GM21381 (cell line): ENCODE measurements at regions not wholly inside any gene's neighbourhood (a gene's known extent, or its start where the extent isn't known, plus 50 kb on each side); places are given as distances from the start of the nearest gene placed in this dataset.
"Not testable (repeated sequence)": the region's sequence is repeated elsewhere in the genome, so short reads cannot be mapped to it uniquely, and the experiment has no call there.

ENCODE experiments used
- ATAC-seq: cut with Tn5 transposase; IDR thresholded peaks from one replicate; pipeline ENCODE4 v1.9.1; 2021; ENCODE audit warnings: mild to moderate bottlenecking, moderate library complexity; ENCODE audit not compliant: unreplicated experiment

DNA sequence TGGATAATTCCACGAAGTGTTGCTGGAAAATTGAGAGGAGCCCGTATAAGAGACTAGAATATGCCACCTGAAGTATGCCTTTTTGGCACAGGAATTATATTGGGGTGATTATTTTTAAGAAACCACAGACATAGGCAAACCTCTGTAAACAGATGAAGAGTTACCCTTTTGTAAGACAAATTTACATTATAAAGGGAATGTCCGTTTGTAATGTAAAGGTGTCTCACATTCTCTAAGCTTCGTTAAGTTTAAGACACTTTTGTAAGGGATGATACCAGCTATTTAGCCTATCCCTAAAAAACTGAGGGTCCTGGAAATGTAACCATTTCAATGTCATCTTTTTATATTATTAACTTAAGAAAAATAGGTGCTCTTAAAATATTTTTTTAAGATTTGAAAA is 432.8 kb upstream of the SYT4 start:
- no peak for ATAC-seq

DNA sequence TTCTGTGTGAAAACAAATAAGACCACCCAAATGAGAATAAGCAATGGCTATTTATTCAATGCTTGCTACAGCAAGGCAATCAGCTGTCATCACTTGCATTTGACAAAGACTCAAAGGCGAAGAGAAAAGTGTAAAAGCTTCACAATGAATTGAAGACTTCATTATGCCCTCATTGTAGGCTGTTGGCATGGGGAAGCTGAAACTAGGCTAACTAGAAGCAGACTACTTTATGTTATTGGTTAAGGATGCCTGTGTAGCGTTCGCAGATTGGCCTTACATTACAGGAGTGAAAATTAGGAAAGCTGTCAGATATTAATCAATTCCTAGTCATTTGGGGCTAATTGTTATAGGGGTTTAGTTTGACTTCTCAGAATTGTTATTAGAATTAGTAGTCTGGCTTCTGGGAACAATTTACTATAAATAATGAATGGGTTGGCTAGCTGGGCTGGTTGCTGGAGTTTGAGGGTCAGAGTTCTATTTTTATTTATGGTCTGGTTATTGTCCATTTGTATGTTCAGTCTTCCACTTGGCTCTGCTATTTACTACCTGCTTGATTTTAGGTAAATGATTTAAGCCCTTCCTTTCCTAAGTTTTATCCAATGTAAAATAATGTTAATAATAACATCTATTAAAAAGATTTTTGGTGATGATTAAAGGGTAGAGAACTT is 437.2 kb upstream of the SYT4 start:
- ATAC-seq = no peak

DNA sequence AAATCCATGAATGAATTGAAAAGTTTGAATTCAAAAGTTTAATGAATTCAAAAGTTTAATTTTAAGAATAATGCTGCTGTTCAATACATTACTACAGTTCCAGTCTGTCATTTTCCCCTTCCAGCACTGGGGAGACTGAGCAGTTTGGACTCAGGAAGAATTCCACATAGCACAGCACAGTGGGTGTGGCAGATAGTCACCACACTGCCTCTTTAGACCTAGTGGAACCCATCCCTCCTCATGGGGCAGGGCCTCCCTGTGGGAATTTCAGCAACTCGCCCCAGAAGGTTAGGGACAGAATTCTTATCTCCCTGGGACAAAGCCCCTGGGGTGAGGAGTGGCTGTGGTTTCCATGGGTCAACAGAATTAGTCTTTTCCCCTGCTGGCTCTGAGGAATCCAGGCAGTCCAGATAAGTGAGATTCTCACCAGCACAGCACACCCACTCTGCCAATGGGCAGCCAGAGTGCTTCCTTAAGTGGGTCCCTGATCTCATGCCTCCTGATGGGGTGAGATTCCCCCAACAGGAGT is 442.0 kb upstream of the SYT4 start:
- ATAC-seq = no peak

DNA sequence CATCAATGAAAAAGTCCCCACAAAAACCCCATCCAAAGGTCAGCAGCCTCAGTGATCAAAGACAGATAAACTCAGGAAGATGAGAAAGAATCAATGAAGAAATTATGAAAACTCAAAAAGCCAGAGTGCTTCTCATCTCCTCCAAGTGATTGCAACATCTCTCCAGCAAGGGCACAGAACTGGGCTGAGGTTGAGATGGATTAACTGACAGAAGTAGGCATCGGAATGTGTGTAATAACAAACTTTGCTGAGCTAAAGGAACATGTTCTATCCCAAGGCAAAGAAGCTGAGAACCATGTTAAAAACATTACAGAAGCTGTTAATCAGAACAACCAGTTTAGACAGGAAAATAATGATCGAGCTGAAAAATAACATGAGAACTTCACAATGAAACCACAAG is 442.8 kb upstream of the SYT4 start:
- no peak for ATAC-seq

DNA sequence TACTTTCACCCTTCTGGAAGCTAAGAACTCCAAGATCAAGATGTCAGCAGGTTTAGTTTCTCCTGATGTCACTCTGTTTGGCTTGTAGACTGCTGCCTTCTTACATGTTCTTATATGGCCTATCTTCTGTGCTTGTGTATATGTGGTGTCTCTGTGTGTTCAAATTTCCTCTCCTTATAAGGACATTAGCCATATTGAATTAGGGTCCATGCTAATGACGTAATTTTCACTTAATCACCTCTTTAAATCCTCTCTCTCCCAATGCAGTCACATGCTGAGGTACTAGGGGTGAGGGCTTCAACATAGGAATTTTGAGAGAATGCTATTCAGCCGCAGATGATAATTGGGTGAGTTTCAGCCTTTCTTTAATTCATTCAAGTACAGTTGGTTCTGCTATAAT is 458.3 kb upstream of the SYT4 start:
- no peak for ATAC-seq

DNA sequence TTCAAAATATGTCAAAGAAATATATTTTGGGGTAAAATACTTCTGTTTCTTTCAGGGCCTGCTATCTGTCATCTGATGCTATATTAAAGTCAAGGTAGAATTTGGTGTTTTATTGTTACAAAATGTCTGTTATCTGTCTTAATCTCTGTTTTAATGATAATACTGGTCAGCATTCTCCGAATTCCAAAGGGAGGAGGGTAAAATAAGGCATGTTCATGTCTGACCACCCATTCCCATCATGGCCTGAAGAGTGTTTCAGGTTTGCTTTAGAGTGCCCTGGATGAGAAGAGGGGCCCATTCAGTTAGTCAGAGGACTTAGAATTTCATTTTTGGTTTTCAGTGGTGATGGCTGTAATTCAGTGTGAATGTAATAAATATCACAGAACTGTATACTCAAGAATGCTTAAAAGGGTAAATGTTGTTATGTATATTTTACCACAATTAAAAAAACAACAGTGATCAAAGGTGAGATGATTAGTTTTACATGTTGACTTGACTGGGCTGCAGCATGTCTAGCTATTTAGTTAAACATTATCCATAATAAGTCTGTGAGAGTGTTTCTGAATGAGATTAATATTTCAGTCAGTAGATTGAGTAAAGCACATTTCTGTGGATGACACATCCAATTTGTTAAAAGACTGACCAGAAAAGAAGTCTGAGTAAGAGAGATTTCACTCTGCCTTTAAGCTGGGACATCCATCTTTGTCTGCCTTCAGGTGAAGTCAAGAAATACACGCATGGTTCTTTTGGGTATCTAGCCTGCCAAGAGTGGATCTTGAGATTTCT is 467.9 kb upstream of the SYT4 start:
- ATAC-seq = no peak

DNA sequence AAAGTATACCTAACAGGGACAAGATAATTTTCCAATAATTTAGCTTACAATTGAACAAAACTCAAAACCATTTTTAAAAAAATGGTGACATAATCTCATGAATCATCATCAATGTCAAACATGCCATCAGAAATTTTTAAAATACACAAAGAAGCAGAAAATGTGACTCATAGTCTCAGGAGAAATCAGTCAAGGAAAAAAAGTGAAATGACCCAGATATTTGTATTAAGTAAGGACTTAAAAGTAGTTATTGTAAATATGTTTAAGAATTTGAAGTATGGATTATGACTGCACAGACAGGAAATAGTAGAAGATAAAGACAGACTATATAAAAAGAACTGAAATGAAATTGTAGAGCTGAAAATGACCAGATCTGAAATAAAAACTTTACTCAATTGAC is 473.9 kb upstream of the SYT4 start:
- ATAC-seq = no peak

DNA sequence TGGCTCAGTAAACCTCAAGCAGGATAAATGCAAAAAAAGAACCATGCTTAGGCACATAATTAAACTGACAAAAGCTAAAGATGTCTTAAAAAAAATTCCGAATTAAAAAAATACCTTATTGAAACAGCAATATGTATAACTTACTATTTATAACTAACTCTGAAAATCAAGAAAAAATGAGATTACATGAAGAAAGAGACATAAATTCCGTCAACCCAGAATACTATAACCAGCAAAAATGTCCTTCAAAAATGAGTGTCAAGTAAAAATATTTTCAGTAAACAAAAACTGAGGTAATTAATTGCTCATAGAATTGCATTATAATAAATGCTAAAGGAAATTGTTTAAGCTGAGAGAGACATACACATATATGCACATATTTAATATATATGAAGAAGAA is 474.5 kb upstream of the SYT4 start:
- ATAC-seq = no peak

DNA sequence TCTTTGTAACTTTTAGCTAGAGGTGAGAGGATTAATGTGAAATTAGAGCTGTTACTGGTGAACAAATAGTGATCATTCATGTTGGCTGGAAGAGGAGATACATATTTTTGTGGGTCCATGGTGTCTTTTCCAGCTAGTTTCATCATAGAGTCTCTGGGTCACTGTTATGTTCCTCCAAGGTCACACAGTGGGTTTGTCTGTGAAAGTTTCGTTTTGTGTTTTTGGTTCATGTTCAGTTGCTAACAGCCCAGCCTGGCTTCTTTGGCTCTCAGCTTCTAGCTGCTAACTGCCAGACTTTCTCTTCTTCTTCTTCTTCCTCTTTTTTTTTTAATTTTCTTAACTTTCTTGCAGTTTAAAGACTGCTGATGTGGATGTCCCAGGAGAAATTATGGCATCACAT is 480.0 kb upstream of the SYT4 start:
- no peak for ATAC-seq

DNA sequence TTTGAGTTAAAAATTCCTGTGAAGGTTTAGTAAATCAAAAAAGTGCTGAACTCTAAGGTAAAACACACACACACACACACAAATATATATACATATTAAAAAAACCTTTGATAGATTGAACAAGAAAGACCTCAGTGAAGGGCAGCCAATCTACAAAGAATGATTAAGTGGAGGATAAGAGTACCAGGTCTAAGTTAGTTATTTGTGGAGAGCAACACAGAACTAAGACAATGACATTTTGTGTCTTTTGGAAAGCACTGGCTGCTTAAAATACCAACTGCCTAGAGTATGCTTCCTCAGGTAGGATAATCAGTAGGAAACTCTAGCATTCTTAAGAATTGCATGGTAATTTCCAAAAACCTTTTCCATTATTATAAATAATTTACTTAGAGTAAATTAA is 481.4 kb upstream of the SYT4 start:
- no peak for ATAC-seq

DNA sequence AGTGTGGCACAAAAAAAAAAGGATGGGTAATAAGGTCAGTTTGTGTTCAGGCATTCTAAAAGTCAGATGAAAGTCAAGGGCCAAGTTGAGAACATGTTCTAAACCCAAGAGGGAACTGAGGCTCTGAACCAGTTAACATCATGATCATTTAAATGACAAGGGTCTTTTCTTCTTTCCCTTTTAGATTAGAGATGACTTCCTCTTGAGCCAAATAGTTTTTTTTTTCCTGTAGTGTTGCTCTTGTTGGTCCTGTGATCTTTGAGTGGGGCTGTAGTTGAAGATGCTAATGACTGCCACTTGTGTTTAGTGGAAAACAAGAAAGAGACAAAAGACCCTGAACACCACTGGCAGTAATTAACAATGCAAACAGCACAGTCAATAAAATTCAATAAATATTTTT is 482.7 kb upstream of the SYT4 start:
- no peak for ATAC-seq

DNA sequence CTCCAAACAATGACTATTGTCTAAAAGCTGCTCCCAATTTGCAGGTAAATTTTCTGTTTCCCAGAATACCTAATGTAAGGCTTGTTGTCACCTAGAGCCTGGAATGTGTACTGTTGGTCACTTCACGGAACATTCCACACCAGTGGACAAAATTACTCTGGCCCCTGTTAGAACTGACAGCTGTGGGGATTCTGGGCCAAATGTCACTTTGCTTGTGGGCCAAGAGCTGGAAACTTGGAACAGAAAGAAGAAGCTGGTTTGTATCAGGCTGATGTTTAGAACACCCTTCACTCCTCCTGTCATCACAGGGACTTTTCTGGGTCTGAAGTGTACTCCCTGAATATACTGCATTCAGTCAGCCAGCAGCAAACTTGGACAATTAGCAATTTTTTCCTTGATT is 495.6 kb upstream of the SYT4 start:
- ATAC-seq = no peak

DNA sequence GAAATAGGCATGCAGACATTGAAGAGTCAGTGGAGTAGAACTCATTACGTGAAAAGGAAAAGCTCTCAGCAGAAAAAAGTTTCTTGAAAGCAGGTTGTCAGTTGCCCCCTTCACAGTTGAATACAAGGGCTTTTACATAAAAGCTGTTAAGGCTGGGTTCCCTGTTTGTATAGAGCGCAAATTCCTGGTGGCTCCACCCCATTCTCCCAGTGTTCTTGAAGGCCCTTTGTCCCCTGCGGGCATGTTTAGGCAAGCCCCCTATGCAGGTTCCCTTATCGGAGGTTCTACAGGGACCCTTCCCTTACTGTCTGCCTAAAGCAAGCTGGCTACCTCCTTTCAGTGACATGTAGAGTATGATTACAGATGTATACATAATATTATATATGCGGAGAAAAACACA is 497.2 kb upstream of the SYT4 start:
- ATAC-seq = no peak

DNA sequence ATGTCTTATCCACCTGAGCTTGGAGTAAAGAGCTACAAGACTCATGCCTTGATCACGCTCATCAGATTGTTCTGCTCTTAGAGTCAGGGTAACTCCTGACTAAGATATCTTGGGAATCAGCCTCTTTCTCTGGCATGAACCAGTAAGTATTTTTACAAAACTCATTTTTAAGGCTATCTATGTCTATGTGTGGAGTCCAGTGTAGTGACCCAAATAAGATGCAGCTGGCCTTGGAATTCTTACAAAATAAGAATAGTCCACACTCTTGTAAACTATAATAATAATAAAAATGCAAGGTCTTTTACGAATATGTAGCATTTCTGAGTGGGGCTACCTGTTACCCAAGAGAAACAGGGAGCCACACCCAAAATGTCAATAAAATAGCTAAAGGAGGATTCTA is 498.3 kb upstream of the SYT4 start:
- ATAC-seq = no peak

DNA sequence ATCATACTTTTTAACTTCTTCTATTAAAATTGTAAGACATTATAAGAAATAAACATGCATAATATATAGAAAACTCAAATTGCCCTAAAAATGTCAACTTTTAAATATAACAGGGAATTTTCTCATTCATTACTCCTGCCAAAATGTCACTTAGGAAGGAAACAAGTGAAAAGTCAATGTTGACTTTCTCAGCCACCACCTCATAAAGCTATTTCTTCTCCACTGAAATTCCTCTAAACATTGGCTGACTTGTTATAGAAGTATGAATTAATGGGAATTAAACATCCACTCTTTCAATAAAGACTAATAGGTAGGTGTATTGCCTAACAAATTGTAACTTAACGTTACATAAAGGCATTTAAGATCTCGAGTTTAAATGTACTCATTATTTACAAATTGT is 499.7 kb upstream of the SYT4 start:
- no peak for ATAC-seq

DNA sequence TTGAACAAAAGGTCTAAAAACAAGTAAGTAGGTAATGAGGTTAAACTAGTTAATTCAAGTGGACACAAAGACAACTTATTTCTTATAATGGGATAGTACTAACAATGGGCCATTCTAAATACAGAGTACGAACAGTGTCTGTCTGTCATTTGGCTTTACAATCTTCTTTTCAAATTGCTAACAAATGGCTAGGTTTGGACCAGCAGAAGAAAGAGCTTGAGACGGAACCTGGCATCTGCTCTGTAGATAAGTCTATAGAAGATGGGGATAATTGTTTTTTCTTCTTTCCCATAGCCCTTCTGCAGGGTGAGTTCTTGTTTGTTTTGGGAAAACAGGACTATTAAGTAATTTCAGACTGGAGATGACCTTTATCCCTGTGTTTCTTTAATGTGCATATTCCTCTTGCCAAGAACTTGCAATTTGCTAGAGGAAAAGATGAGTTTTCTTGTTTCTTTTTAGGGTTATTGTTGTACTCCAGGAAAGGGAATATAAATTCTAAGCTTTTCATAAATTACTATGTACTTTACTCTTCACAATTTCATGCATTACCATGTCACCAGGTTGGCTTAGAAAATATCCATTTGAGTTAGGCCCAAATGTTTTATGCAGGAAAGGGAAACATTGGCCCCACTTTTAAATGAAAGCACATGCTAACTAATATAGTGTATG is 500.5 kb upstream of the SYT4 start:
- ATAC-seq = no peak

DNA sequence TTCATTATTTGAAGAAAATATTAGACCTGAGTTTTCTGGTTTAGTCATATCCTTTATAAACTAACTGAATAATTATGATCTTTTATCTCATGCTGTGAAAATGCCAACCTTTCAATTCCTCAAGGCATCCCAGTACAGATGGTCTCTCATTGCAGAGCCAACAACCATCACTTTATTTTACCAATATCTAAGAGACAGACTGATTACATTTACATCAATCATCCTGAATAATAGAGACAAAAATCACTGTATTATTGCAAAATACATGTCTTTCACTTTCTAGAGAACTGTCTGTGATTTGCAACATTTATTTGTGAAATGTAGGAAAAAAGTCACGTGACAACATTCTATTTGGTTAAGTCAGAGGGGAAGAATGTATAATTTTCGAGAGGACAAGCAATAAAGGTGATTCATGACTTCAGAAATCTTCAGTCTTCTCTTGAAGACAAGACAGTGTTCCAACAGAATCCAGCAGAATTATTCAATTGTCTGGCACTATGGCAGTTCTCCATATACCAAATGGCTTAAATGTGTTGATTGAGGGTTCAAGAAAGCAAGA is 503.6 kb upstream of the SYT4 start:
- ATAC-seq = no peak

DNA sequence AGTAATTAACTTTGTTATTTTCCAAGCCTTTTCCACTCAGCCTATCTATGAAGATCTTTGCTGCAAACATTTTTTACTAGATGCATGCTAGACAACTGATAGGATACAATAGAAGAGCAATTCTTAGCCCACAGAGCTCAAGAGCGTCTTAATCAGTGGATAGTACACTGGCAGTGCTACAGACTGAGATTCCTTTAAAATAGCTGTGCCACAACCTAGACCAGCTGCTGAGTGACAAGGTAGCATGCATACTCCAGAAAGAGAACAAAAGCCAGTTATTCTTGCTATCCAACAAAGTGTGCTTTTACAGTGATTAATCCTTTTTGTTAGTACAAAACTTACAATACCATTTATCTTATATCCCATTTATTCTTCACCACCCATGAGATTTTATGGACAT is 507.9 kb upstream of the SYT4 start:
- ATAC-seq = no peak

DNA sequence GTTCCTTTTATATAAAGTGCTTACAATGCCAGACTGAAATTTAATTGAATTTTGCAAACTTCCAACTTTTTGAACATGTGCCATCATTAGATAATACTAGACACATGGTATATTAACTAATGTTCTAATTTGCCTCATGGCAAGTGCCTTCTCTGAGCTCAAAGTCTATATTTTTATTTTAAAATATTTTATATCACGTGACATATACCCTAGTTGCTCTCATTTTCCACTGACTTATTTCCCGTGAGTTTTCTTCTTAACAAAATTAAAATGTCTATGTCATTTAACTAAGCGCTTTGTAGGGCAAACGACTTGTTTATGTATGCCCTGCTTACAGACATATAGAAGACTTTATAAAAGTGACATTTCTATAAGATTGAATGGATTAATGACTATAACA is 509.6 kb upstream of the SYT4 start:
- ATAC-seq = no peak

DNA sequence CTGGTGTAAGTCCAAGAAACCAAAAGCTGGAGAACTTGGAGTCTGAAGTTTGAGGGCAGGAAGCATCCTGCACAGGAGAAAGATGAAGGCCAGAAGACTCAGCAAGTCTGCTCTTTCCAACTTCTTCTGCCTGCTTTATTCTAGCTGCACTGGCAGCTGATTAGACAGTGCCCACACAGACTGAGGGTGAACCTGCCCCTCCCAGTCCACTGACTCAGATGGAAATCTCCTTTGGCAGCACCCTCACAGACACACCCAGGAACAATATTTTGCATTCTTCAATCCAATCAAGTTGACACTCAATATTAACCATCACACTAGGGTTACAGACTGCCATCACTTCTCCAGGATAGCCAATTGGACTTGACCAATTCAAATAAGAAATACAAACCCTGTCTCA is 510.4 kb upstream of the SYT4 start:
- not testable (repeated sequence) for ATAC-seq

DNA sequence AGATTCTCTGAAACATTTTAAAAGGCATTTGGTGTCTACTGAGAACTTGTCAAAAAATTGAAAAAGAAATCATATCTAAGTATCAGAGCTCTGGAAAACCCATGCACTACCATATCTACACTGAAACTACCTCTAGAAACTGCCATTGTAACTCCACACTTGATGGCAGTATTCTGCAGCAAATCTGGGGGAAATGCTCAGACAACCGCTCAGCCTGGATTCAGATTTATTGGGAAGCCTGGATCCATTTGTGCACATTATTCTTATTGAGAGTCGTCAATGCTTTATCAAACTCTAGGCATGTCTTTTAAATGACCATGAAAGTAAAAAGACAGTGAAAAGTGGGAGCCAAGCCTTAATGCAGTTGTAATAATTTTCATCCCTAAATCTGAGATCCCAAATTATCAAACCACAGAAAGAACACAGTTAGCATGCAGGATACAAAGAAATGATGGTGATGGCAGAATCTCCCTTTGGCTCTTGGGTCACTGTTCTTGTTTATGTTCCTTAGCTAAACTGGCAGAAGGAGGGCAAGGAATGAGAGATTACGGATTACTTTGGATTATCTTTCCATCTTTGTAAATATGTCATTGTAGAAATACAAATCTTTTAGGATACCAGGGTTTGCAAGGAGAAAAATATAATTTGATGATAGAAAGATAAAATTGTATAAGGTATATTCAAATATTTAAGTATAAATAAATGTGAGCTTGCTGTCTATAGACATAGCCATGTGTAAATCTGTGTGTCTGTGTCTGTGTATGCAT is 512.1 kb upstream of the SYT4 start:
- ATAC-seq = no peak
